Left cardiac atrium (tissue), 4 donors: ENCODE measurements at regions not wholly inside any gene's neighbourhood (a gene's known extent, or its start where the extent isn't known, plus 50 kb on each side); places are given as distances from the start of the nearest gene placed in this dataset.

Experiments
- ATAC-seq, 2 donors: fragments of 200-7000 bp; cut with Tn5 transposase; one replicate each; pipeline ENCODE4 v1.9.1; 2020; ENCODE audit warnings: mild to moderate bottlenecking in 2 of 2, moderate library complexity in 2 of 2
- DNase-seq: peaks from one replicate; pipeline ENCODE4 v3.0.0-alpha.2; 2020
- intact Hi-C, 2 donors: fragments of 100-400 bp; cut with DNase I; formaldehyde crosslinking; loops; one replicate each; pipeline versions ENCODE4 v1.14.1 to v1.15.1; 2022 to 2023
- donor health status: DM: no; HTN: yes; CAD: no.
- donor health status: DM: no; HTN: yes; CAD: no; lungs with severe emphysema.
- donor health status: DM: yes; HTN: yes; CAD: no.
- donor health status: Dilated cardiomyopathy.

- intact Hi-C loops, result no loop called here
- ATAC-seq (peak; percentile 66 to 67), DNase-seq (peak; percentile 67)
Observed at GRCh38 chr2:20135631-20136050, 84.2 kb upstream of the LAPTM4A start.

GRCh38 chr2:20132990-20133535 lies 81.6 kb upstream of the LAPTM4A start:
- intact Hi-C loops, result no loop called here
- DNase-seq (no peak), ATAC-seq (no peak)

GRCh38 chr2:20130821-20131645 lies 79.6 kb upstream of the LAPTM4A start:
- intact Hi-C loops, result no loop called here
- DNase-seq (no peak), ATAC-seq (no peak)

GRCh38 chr2:20130160-20130560 lies 78.7 kb upstream of the LAPTM4A start:
- intact Hi-C loops, result no loop called here

GRCh38 chr2:20129331-20130159 lies 78.1 kb upstream of the LAPTM4A start:
- DNase-seq (no peak), ATAC-seq (no peak)
- intact Hi-C loops, result no loop called here

More at GRCh38 chr2:20130160-20130560, 78.7 kb upstream of the LAPTM4A start:
- DNase-seq, result no peak
- no peak for ATAC-seq

GRCh38 chr2:20128506-20129330 lies 77.3 kb upstream of the LAPTM4A start:
- intact Hi-C loops, result no loop called here
- ATAC-seq (no peak), DNase-seq (peak; percentile 1)

- DNase-seq (no peak), ATAC-seq (no peak)
- intact Hi-C loops, result no loop called here
Observed at GRCh38 chr2:20126469-20126868, 75.0 kb upstream of the LAPTM4A start.

GRCh38 chr2:20126040-20126439 lies 74.6 kb upstream of the LAPTM4A start:
- ATAC-seq (peak in 1 of 2 donors; percentile 38), DNase-seq (no peak)
- intact Hi-C loops, result no loop called here

- intact Hi-C loops, result no loop called here
- no peak for DNase-seq
- ATAC-seq, result no peak
Observed at GRCh38 chr2:20125616-20126015, 74.2 kb upstream of the LAPTM4A start.

- intact Hi-C loops, result no loop called here
- DNase-seq, result no peak
- ATAC-seq, result no peak
Observed at GRCh38 chr2:20125164-20125563, 73.7 kb upstream of the LAPTM4A start.

GRCh38 chr2:20123871-20124594 lies 72.6 kb upstream of the LAPTM4A start:
- ATAC-seq (no peak), DNase-seq (no peak)
- intact Hi-C loops, result no loop called here

- no peak for DNase-seq
- ATAC-seq, result no peak
- intact Hi-C loops, result no loop called here
Observed at GRCh38 chr2:20122864-20123263, 71.4 kb upstream of the LAPTM4A start.

- no peak for DNase-seq
- intact Hi-C loops, result no loop called here
- ATAC-seq, result no peak
Observed at GRCh38 chr2:20120569-20121416, 69.4 kb upstream of the LAPTM4A start.

- intact Hi-C loops, result no loop called here
- no peak for ATAC-seq
Observed at GRCh38 chr2:20118051-20118450, 66.6 kb upstream of the LAPTM4A start.

GRCh38 chr2:20115902-20116301 lies 64.5 kb upstream of the LAPTM4A start:
- ATAC-seq, result no peak
- DNase-seq, result no peak
- intact Hi-C loops, result no loop called here

More at GRCh38 chr2:20118051-20118450, 66.6 kb upstream of the LAPTM4A start:
- no peak for DNase-seq

- DNase-seq, result no peak
- no peak for ATAC-seq
- intact Hi-C loops, result no loop called here
Observed at GRCh38 chr2:20115374-20115773, 63.9 kb upstream of the LAPTM4A start.

- ATAC-seq (no peak), DNase-seq (no peak)
- intact Hi-C loops, result no loop called here
Observed at GRCh38 chr2:20113986-20114938, 62.8 kb upstream of the LAPTM4A start.
